Spleen (tissue), 7 donors: ENCODE measurements at regions not wholly inside any gene's neighbourhood (a gene's known extent, or its start where the extent isn't known, plus 50 kb on each side); places are given as distances from the start of the nearest gene placed in this dataset.

ENCODE experiments used
- POLR2A ChIP-seq, 3 donors: fragments of 450-650 bp; IDR thresholded peaks; one replicate each; pipeline ENCODE4 v1.5.1; 2017; ENCODE audit warnings: antibody characterized with exemption in 3 of 3, mild to moderate bottlenecking in 1 of 3
- TF ChIP-seq, protein P1 (sequence below), 11 experiments: fragments of 200-600 bp in 7 of 11; fragments of 450-650 bp in 4 of 11; sonication (generic) in 4 of 11; IDR thresholded peaks in 8 of 11; conservative IDR thresholded peaks in 3 of 11; 1 replicate in 7 of 11; 2 replicates in 4 of 11; pipeline versions ENCODE4 v1.4.0 to v1.8.0; 2016 to 2021; ENCODE audit warnings: antibody characterized with exemption in 11 of 11, inconsistent platforms in 4 of 11, mild to moderate bottlenecking in 1 of 11
- donor health status: DM: no; HTN: no; CAD: no; lungs with moderate emphysema.
- donor health status: DM: no; HTN: no; CAD: no.
- donor health status: DM: no; HTN: no; CAD: no.

- TF ChIP-seq, protein P1, sequence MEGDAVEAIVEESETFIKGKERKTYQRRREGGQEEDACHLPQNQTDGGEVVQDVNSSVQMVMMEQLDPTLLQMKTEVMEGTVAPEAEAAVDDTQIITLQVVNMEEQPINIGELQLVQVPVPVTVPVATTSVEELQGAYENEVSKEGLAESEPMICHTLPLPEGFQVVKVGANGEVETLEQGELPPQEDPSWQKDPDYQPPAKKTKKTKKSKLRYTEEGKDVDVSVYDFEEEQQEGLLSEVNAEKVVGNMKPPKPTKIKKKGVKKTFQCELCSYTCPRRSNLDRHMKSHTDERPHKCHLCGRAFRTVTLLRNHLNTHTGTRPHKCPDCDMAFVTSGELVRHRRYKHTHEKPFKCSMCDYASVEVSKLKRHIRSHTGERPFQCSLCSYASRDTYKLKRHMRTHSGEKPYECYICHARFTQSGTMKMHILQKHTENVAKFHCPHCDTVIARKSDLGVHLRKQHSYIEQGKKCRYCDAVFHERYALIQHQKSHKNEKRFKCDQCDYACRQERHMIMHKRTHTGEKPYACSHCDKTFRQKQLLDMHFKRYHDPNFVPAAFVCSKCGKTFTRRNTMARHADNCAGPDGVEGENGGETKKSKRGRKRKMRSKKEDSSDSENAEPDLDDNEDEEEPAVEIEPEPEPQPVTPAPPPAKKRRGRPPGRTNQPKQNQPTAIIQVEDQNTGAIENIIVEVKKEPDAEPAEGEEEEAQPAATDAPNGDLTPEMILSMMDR (IDR thresholded peaks at IDR 0.05 in 8 of 11, conservative IDR thresholded peaks at IDR 0.05 in 3 of 11) = no peak
- no peak for TF ChIP-seq POLR2A (IDR thresholded peaks at IDR 0.05)
Measured at GRCh38 chr1:14255711-14256110, 342.8 kb upstream of the KAZN start.
